CD14-positive monocyte (primary cell): ENCODE measurements at regions not wholly inside any gene's neighbourhood (a gene's known extent, or its start where the extent isn't known, plus 50 kb on each side); places are given as distances from the start of the nearest gene placed in this dataset.

Experiments used
- DNase-seq, 3 donors: peaks; one replicate each; pipeline ENCODE4 v3.0.0-alpha.2; 2011 to 2022
- H2AFZ ChIP-seq: 2 replicates; pipeline ENCODE4 v1.6.0; 2012; ENCODE audit warnings: mild to moderate bottlenecking, low read depth, low read length, inconsistent platforms; ENCODE audit not compliant: insufficient read depth, poor library complexity, severe bottlenecking
- H3K27ac ChIP-seq, 2 donors: 1 replicate in 1 of 2; 2 replicates in 1 of 2; pipeline ENCODE4 v1.5.1; 2012 to 2013; ENCODE audit warnings: low read length in 2 of 2, control low read depth in 1 of 2, inconsistent platforms in 1 of 2, low read depth in 1 of 2, mild to moderate bottlenecking in 1 of 2
- H3K27me3 ChIP-seq, 2 donors: one replicate each; pipeline versions ENCODE4 v1.6.0 to v1.6.1; 2011 to 2013; ENCODE audit warnings: low read length in 2 of 2; ENCODE audit not compliant: control insufficient read depth in 2 of 2, insufficient read depth in 2 of 2
- H3K36me3 ChIP-seq, 2 donors: replicated peaks in 1 of 2; 1 replicate in 1 of 2; 2 replicates in 1 of 2; pipeline versions ENCODE4 v1.5.1 to v1.6.1; 2012 to 2013; ENCODE audit warnings: low read length in 2 of 2, control low read depth in 1 of 2, inconsistent platforms in 1 of 2, mild to moderate bottlenecking in 1 of 2; ENCODE audit not compliant: insufficient read depth in 2 of 2, control insufficient read depth in 1 of 2
- H3K4me1 ChIP-seq, 2 donors: 1 replicate in 1 of 2; 2 replicates in 1 of 2; pipeline versions ENCODE4 v1.5.1 to v1.6.1; 2012 to 2013; ENCODE audit warnings: low read length in 2 of 2, control low read depth in 1 of 2, inconsistent platforms in 1 of 2, mild to moderate bottlenecking in 1 of 2, moderate library complexity in 1 of 2; ENCODE audit not compliant: insufficient read depth in 2 of 2, control insufficient read depth in 1 of 2
- H3K4me2 ChIP-seq: replicated peaks from 2 replicates; pipeline ENCODE3; 2012; ENCODE audit warnings: low read length, moderate library complexity, mild to moderate bottlenecking; ENCODE audit not compliant: poor library complexity, severe bottlenecking; ENCODE audit errors: extremely low read depth
- H3K4me3 ChIP-seq, 3 experiments: fragments of 200-600 bp in 1 of 3; sonication (generic) in 1 of 3; replicated peaks in 1 of 3; 1 replicate in 2 of 3; 2 replicates in 1 of 3; pipeline ENCODE4 v1.5.1; 2011 to 2013; ENCODE audit warnings: low read length in 3 of 3, mild to moderate bottlenecking in 3 of 3, control low read depth in 2 of 3, low read depth in 2 of 3, inconsistent platforms in 1 of 3, moderate library complexity in 1 of 3
- H3K79me2 ChIP-seq: 2 replicates; pipeline ENCODE4 v1.6.0; 2012; ENCODE audit warnings: mild to moderate bottlenecking, control low read depth, inconsistent platforms, low read length, moderate library complexity; ENCODE audit not compliant: insufficient read depth
- H3K9ac ChIP-seq: 2 replicates; pipeline ENCODE4 v1.6.0; 2017; ENCODE audit warnings: low read length, mild to moderate bottlenecking; ENCODE audit not compliant: insufficient read depth, poor library complexity, severe bottlenecking
- H3K9me3 ChIP-seq, 2 donors: replicated peaks in 1 of 2; 1 replicate in 1 of 2; 2 replicates in 1 of 2; pipeline versions ENCODE4 v1.5.1 to v1.6.1; 2012 to 2013; ENCODE audit warnings: low read length in 2 of 2, control low read depth in 1 of 2; ENCODE audit not compliant: control insufficient read depth in 1 of 2, insufficient read depth in 1 of 2
- H4K20me1 ChIP-seq: 2 replicates; pipeline ENCODE4 v1.6.0; 2012; ENCODE audit warnings: mild to moderate bottlenecking, low read length, control low read depth, moderate library complexity; ENCODE audit not compliant: insufficient read depth
- H3K27ac Mint-ChIP-seq, 7 donors: one replicate each; pipeline ENCODE4 v1.8.0; 2020; ENCODE audit warnings: mild to moderate bottlenecking in 7 of 7, mixed read lengths in 7 of 7, moderate library complexity in 6 of 7, inconsistent platforms in 2 of 7
- H3K27me3 Mint-ChIP-seq, 3 donors: one replicate each; pipeline ENCODE4 v1.8.0; 2021 to 2022; ENCODE audit warnings: low read depth in 3 of 3, mild to moderate bottlenecking in 3 of 3, mixed read lengths in 3 of 3, moderate library complexity in 3 of 3, inconsistent platforms in 1 of 3
- H3K36me3 Mint-ChIP-seq, 2 donors: one replicate each; pipeline ENCODE4 v1.8.0; 2020; ENCODE audit warnings: mixed read lengths in 2 of 2, inconsistent platforms in 1 of 2, mild to moderate bottlenecking in 1 of 2
- H3K4me1 Mint-ChIP-seq: one replicate; pipeline ENCODE4 v1.8.0; 2020; ENCODE audit warnings: mild to moderate bottlenecking, mixed read lengths
- H3K4me3 Mint-ChIP-seq, 2 donors: one replicate each; pipeline ENCODE4 v1.8.0; 2020; ENCODE audit warnings: mild to moderate bottlenecking in 2 of 2, mixed read lengths in 2 of 2, moderate library complexity in 1 of 2
- H3K9me3 Mint-ChIP-seq, 7 donors: one replicate each; pipeline ENCODE4 v1.8.0; 2020 to 2022; ENCODE audit warnings: mixed read lengths in 7 of 7, mild to moderate bottlenecking in 6 of 7, moderate library complexity in 6 of 7, inconsistent platforms in 2 of 7
- CTCF ChIP-seq: fragments of 200-600 bp; IDR thresholded peaks from one replicate; pipeline ENCODE4 v1.8.0; 2022; ENCODE audit warnings: antibody characterized with exemption, mild to moderate bottlenecking
- WGBS: methylation state at CpG from one replicate; pipeline ENCODE4 v1.1.5; 2013; ENCODE audit warnings: missing lambda C conversion rate; ENCODE audit not compliant: insufficient coverage; 5-methylcytosine and 5-hydroxymethylcytosine counted together
- intact Hi-C, 2 donors: fragments of 100-400 bp; cut with micrococcal nuclease; formaldehyde crosslinking; loops; one replicate each; pipeline versions ENCODE4 v1.15.0 to v1.15.1; 2023

DNA sequence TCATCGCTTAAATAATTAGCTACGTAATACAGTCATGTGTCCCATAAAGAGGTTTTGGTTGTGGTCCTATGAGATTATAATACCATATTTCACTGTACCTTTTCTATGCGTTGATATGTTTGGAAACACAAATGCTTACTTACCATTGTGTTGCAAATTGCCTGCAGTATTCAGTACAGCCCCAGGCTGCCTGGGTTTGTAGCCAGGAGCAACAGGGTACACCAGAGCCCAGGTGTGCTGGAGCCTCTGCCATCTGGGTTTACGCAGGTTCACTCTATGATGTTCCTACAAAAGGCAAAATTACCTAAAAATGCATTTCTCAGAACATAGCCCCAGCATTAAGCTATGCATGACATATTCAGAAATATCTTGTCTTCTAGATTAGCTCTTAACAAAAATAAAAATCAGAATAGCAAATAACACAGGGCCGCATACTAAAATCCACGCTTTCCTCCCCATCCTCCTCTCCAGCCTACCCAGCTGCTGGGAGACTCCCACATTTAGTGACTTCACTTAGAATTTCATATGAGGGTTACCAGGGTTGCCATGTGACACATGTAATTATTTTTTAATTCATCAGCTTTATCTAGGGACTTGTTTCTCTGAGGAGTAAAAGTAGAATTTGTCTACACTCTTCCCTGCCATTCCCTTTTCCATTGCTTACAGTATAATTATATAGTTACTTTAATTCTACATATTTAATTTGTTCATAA lies 559.0 kb upstream of the ADARB2 start:
- H3K4me3 Mint-ChIP-seq: no peak overlapping the region
- H3K36me3 Mint-ChIP-seq: no peaks in the 10 kb centered on the region
- no peak overlapping the region for H3K4me2 ChIP-seq
- H3K9ac ChIP-seq: no peak overlapping the region
- 100% methylated on average over 1 of the region's 6 CpGs for WGBS
- no peak overlapping the region for H3K27ac Mint-ChIP-seq
- H3K9me3 Mint-ChIP-seq: peaks cover under 1 to 10% (median 3%) of the 10 kb centered on the region in 7 donors
- no peaks in the 10 kb centered on the region for H3K4me1 Mint-ChIP-seq
- DNase-seq: no peak
- H2AFZ ChIP-seq: no peak overlapping the region
- H3K4me3 ChIP-seq: no peak overlapping the region
- intact Hi-C loops: no loop called here
- no peak for TF ChIP-seq CTCF
- no peaks in the 10 kb centered on the region for H3K4me1 ChIP-seq
- peaks cover 0 to 3% (median 0%) of the 10 kb centered on the region in 3 donors for H3K27me3 Mint-ChIP-seq
- no peaks in the 10 kb centered on the region for H3K36me3 ChIP-seq
- H3K27ac ChIP-seq: no peak overlapping the region
- H3K27me3 ChIP-seq: no peaks in the 10 kb centered on the region
- no peaks in the 10 kb centered on the region for H4K20me1 ChIP-seq
- H3K79me2 ChIP-seq: no peaks in the 10 kb centered on the region
- H3K9me3 ChIP-seq: peaks cover 4 to 8% of the 10 kb centered on the region in 2 donors

GRCh38 chr10:2294739-2295138 lies 557.4 kb upstream of the ADARB2 start:
- H3K27ac Mint-ChIP-seq: no peak overlapping the region
- H2AFZ ChIP-seq: no peak overlapping the region
- no peaks in the 10 kb centered on the region for H3K4me1 Mint-ChIP-seq
- H3K79me2 ChIP-seq: no peaks in the 10 kb centered on the region
- H3K27me3 ChIP-seq: no peaks in the 10 kb centered on the region
- no peaks in the 10 kb centered on the region for H4K20me1 ChIP-seq
- 88% methylated on average over 5 of the region's 8 CpGs for WGBS
- no peak overlapping the region for H3K4me2 ChIP-seq
- H3K4me3 Mint-ChIP-seq: no peak overlapping the region
- peaks cover 0 to 3% (median 2%) of the 10 kb centered on the region in 3 donors for H3K27me3 Mint-ChIP-seq
- no peak overlapping the region for H3K9ac ChIP-seq
- peaks cover 4 to 5% of the 10 kb centered on the region in 2 donors for H3K9me3 ChIP-seq
- no peaks in the 10 kb centered on the region for H3K36me3 ChIP-seq
- no peak overlapping the region for H3K4me3 ChIP-seq
- peaks cover 0 to 10% (median 2%) of the 10 kb centered on the region in 7 donors for H3K9me3 Mint-ChIP-seq
- no peak overlapping the region for H3K27ac ChIP-seq
- intact Hi-C loops: no loop called here
- no peaks in the 10 kb centered on the region for H3K36me3 Mint-ChIP-seq
- no peak for TF ChIP-seq CTCF
- H3K4me1 ChIP-seq: no peaks in the 10 kb centered on the region
- no peak for DNase-seq
